Epithelial cell of prostate (primary cell): ENCODE measurements at regions not wholly inside any gene's neighbourhood (a gene's known extent, or its start where the extent isn't known, plus 50 kb on each side); places are given as distances from the start of the nearest gene placed in this dataset.

ENCODE experiments used
- DNase-seq: peaks from one replicate; pipeline ENCODE4 v3.0.0-alpha.2; 2011; ENCODE audit warnings: low read depth, low spot score
- H3K27ac ChIP-seq: fragments of 450-650 bp; 2 replicates; pipeline ENCODE4 v1.5.1; 2017; ENCODE audit warnings: mild to moderate bottlenecking

DNA sequence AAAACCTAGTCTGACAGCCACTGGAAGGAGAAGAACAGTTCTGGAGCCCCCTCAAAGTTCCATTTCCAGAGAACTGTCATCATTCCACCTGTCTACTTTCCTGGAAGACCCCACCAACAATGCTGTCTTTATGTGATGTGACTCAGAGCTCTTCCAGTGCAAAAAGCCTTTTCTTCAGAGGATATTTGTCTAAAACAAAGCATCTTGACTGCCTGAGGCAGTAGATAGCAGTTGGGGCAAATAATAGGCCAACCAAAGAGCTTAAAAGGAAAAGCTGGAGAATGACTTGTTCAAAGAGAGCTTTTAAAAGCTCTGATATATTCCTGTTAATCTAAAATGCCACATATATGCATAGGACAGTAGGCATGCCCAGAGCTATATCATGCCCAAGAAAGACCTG lies 62.6 kb downstream of the MIS18A start:
- DNase-seq, result no peak
- no peak overlapping the region for H3K27ac ChIP-seq

DNA sequence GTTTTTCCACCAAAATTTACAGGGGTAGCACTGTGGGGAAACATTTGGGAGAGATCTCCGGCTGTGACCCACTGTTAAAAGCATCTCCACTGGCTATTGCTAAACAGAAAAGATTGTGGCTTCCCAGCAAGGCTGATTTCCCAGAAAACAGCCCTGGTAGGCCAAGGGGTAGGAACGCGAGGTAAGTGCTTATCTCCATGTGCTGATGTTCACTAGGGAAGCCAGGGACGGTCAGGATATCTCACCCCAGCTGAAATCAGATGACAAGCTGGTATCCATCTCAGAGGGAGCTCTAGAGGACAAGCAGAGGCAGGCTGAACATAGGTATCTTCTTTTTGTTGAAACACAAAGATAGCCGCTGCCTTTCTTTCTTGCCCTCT lies 63.6 kb downstream of the MIS18A start:
- H3K27ac ChIP-seq, result no peak overlapping the region
- DNase-seq, result no peak

- no peak overlapping the region for H3K27ac ChIP-seq
- no peak for DNase-seq
Measured at GRCh38 chr21:32214654-32215305, 64.1 kb downstream of the MIS18A start.

DNA sequence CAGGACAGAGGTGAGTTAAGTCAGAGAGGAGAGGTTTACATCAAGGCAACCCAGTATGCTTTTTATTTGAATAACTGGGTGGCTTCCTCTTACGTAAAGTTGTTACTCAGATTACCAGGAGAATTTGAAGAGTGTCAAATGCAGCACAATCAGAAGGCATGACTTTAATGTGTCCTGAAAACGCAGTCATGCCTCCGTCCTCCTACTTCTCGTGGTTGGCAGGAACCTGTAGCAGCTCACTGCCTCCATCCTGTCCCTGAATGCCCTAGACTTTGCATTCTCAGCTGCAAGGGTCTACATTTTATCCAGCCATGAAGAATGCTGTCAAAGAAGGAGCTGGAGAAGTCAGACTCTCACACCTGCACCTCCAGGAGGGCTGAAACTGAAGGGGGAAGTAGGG lies 66.7 kb downstream of the MIS18A start:
- no peak overlapping the region for H3K27ac ChIP-seq
- DNase-seq, result no peak

- DNase-seq, result no peak
- no peak overlapping the region for H3K27ac ChIP-seq
Measured at GRCh38 chr21:32211306-32211705, 67.5 kb downstream of the MIS18A start.

GRCh38 chr21:32209580-32209979 lies 69.3 kb downstream of the MIS18A start:
- DNase-seq, result no peak
- H3K27ac ChIP-seq, result no peak overlapping the region

- H3K27ac ChIP-seq, result no peak overlapping the region
- DNase-seq, result no peak
Measured at GRCh38 chr21:32207406-32207716, 71.5 kb downstream of the MIS18A start.

DNA sequence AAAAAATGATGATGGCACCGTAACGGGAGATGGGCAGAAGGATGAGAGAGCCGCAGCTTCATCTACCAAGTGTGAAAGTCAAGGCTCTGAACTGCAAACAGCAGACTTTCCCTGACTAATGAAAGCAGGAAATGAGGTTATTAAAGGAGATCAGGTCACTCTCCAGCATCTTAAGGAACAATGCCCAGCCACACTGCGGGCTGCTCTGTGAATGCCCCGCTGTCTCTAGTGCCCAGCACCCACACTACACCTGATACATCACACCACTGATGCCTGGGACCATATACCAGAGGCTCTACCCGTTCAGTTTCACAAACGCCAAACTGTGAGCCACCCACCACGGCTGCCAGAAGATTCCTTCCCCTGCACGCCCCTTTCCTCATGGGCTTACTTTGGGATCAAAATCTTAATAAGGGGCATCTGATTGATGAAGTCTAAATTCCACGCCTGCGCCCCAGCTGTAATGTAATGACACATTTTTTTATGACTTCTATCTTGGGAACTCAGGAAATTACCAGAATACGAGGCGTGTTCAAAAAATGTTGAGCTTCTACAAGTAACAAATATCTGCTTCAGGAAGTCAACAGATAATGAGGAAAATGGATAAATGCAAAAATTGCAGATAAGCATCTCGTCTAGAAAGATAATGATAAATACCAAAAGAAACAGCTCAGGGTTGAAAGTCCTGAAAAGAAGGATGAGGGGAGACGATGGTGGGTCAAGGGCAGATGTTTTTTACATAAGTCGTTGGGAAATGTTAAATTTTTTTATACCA lies 72.0 kb downstream of the MIS18A start:
- no peak for DNase-seq
- H3K27ac ChIP-seq, result no peak overlapping the region

DNA sequence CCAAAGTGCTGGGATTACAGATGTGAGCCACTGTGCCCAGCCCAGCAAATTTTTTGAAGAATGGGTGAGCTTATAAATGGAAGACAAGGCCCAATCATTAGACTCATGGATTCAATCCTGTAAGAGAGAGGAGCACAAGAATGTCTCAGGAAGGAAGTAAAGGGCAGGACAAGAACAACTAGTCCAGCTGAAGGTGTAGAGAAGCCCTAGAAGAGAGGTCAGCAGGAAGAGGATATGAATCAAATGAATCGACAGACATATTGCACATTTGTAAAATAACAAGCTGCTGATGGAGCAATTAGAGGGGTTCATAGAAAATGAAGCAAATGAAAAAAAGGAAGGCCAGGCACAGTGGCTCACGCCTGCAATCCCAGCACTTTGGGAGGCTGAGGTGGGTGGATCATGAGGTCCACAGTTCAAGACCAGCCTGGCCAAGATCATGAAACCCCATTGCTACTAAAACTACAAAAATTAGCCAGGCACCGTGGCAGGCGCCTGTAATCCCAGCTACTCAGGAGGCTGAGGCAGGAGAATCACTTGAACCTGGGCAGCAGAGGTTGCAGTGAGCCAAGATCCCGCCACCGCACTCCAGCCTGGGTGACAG lies 74.9 kb downstream of the MIS18A start:
- H3K27ac ChIP-seq, result no peak overlapping the region
- no peak for DNase-seq

GRCh38 chr21:32200029-32200428 lies 78.8 kb downstream of the MIS18A start:
- no peak overlapping the region for H3K27ac ChIP-seq
- DNase-seq, result no peak

DNA sequence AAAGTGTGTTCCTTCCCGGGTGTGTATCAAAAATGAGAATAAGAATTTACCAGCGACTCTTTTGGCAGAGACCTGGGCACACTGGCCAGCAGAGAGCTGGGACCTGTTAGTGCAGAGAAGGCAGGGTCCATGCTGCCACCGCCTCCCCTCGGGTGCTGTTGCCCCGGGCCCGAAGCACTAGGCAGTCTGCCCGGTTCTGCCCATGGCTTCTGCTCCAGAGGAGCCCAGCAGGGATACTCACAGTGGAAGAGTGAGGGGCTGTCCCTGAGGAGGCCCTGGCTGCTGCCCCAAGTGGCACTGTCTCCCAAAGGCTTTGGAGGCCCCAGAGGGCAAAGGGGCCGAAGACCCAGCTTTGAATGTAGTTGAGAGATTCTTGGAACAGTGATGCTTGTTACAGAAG lies 80.5 kb downstream of the MIS18A start:
- no peak for DNase-seq
- H3K27ac ChIP-seq, result no peak overlapping the region

DNA sequence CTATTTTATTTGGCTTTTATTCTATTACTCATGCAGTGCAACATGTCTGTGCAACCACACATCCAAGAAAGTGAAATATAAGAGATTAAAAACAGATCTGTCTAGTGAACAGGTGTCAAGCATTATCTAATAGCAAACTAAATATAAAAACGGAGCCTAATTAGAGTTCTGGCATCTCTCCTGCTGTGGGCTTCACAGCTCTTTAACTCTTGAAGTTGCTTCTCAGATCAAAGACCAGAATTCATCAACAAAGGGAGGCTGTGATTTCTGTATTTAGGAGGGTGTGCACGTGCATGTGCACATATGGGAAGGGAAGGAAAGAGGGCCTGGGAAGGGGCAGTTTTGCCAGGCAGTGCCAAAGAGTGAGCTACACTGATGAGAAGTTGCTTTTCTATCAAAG lies 81.0 kb downstream of the MIS18A start:
- no peak for DNase-seq
- no peak overlapping the region for H3K27ac ChIP-seq

- DNase-seq, result no peak
- H3K27ac ChIP-seq, result no peak overlapping the region
Measured at GRCh38 chr21:32196001-32196400, 82.8 kb downstream of the MIS18A start.

GRCh38 chr21:32193098-32193465 lies 85.8 kb downstream of the MIS18A start:
- no peak for DNase-seq
- no peak overlapping the region for H3K27ac ChIP-seq

GRCh38 chr21:32192291-32193097 lies 86.4 kb downstream of the MIS18A start:
- H3K27ac ChIP-seq, result no peak overlapping the region
- no peak for DNase-seq

- no peak for DNase-seq
Measured at GRCh38 chr21:32190493-32191144, 88.2 kb downstream of the MIS18A start.

DNA sequence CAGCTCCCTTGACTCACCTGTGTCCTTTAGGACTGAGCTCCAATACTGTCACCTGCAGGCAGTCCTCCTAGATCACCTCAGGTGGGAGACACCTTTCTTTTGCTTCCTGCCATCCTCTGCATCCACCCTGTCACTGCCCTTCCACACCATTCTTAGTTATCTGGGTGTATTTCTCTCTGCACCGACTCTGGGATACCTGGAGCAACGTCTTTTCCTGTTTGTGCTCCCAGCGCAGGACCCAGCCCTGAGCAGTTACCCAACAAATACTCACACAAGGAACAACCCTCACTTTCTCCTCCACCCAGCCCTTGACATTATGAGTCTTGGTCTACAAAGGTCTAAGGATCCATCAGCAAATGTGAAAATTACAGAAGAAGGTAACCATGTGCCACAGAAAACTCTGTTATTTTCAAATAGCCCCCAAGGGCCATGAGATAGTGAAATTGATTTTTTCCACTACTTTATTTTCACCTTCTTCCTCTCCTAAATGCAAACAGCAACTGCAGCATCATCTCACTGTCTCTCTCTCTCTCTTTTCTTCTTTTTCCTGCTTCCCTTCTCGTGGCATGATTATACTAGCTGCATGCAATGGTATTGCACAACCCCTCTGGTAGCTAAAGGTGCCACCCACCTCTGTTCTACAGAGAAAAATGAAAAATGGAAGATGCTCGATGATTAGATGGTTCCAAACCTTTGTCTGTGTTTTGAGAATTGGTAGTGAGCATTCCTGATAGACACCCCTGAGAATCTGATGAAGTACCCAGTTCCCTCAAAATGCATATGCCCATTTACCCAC lies 89.0 kb downstream of the MIS18A start:
- no peak for DNase-seq
- no peak overlapping the region for H3K27ac ChIP-seq

More at GRCh38 chr21:32190493-32191144, 88.2 kb downstream of the MIS18A start:
- H3K27ac ChIP-seq, result no peak overlapping the region

DNA sequence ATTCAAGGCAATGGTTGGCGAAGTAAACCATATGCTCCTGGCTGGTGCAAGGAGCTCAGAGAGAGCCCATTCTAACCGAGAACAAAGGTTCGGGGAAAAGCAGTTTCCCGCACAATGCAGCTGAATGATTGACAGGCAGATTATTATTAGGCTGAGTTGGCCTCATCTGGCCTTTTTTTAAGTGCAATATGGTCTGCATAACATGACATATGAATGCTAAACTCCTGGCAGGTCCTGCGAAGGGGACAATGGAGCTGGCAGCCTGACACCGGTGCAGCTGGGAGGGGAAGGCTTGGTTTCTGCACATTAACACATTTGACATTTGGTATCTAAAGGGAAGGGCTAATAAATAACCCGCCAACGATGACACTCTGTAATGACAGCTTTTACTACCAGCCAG lies 92.0 kb downstream of the MIS18A start:
- no peak for DNase-seq
- H3K27ac ChIP-seq, result no peak overlapping the region

- no peak for DNase-seq
- no peak overlapping the region for H3K27ac ChIP-seq
Measured at GRCh38 chr21:32185726-32186125, 93.1 kb downstream of the MIS18A start.

DNA sequence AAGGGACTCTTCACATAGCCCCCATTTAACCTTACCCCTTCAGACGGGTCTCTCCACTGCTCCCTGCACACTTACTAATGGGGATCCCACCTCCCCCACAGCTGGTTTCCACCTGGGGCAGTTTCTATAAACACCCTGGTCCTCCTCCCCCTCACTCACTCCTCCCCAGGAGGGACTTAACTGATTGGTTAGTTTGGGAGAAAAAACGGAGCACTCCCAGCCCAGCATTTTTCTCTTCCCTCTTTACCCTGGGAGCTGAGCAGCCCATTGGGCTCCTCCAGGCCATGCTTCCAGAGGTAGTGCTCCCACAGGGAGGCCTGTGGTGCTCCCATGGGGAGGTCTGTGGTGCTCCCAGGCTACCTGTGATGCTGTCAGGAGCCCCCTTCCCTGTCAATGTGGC lies 93.7 kb downstream of the MIS18A start:
- DNase-seq, result no peak
- H3K27ac ChIP-seq, result no peak overlapping the region
